ENCODE measurements at regions not wholly inside any gene's neighbourhood (a gene's known extent, or its start where the extent isn't known, plus 50 kb on each side); places are given as distances from the start of the nearest gene placed in this dataset.

GRCh38 chr7:118511146-118511545 is 286.6 kb downstream of the ANKRD7 start:
- TF ChIP-seq CTCF (IDR thresholded peaks at IDR 0.05), result no peak
- no peak for TF ChIP-seq EZH2 (IDR thresholded peaks at IDR 0.05; ENCODE audit: borderline replicate concordance, insufficient read depth, low read depth, low read length, poor library complexity, severe bottlenecking)
